HepG2 (cell line): ENCODE measurements at regions not wholly inside any gene's neighbourhood (a gene's known extent, or its start where the extent isn't known, plus 50 kb on each side); places are given as distances from the start of the nearest gene placed in this dataset.
A peak's percentile ranks its signal among the peaks of the same experiment; 100 is the strongest.
"Not testable (repeated sequence)": the region's sequence is repeated elsewhere in the genome, so short reads cannot be mapped to it uniquely, and the experiment has no call there.

Source experiments
- ATAC-seq: fragments of 200-7000 bp; cut with Tn5 transposase; 3 replicates; pipeline ENCODE4 v1.9.1; 2020; ENCODE audit warnings: mild to moderate bottlenecking, moderate library complexity
- BruUV-seq: library from RNA; stranded (reverse); fragments of 400-500 nt; replicated peaks from 2 replicates; lab custom pipeline; 2021; lab: Mats Ljungman, UMichigan
- CTCF ChIA-PET: fragments of 300-600 bp; formaldehyde crosslinking; extraction: SDS; loops from one replicate; lab custom pipeline; 2021; ENCODE audit warnings: low total read pairs, inconsistent platforms, low intra/inter-chr PET ratio; lab: Yijun Ruan, JAX
- POLR2A ChIA-PET: fragments of 350-600 bp; sonication (Branson Sonifier 250); formaldehyde crosslinking; loops from one replicate; lab custom pipeline; 2020; ENCODE audit warnings: antibody characterized with exemption, inconsistent platforms; lab: Yijun Ruan, JAX
- DNase-seq: peaks from one replicate; pipeline ENCODE4 v3.0.0-alpha.2; 2015; ENCODE audit warnings: low spot score
- FAIRE-seq: peaks from 3 replicates; lab custom pipeline; 2011; peaks lifted over from hg19 to GRCh38; lab: Jason Lieb, UNC
- H2AFZ ChIP-seq: one replicate; pipeline ENCODE4 v1.6.1; 2011; ENCODE audit warnings: low read length, inconsistent platforms
- H3K27ac ChIP-seq: fragments of 300-600 bp; 3 replicates; pipeline ENCODE4 v1.8.0; 2011; ENCODE audit warnings: mixed run types, mild to moderate bottlenecking, mixed read lengths, low read length, inconsistent platforms; ENCODE audit not compliant: insufficient read depth; ENCODE audit errors: extremely low read length
- H3K27me3 ChIP-seq, 2 experiments: fragments of 200-600 bp in 1 of 2; 2 replicates in 1 of 2; 3 replicates in 1 of 2; pipeline versions ENCODE4 v1.6.0 to v1.8.0; 2011; ENCODE audit warnings: low read length in 2 of 2, mild to moderate bottlenecking in 2 of 2, moderate library complexity in 2 of 2, inconsistent platforms in 1 of 2; ENCODE audit not compliant: insufficient read depth in 2 of 2, control insufficient read depth in 1 of 2
- H3K36me3 ChIP-seq, 2 experiments: fragments of 200-600 bp in 1 of 2; replicated peaks in 1 of 2; 2 replicates in 1 of 2; 3 replicates in 1 of 2; pipeline versions ENCODE4 v1.5.1 to v1.8.0; 2011; ENCODE audit warnings: low read length in 2 of 2, inconsistent platforms in 1 of 2; ENCODE audit not compliant: insufficient read depth in 2 of 2, control insufficient read depth in 1 of 2
- H3K4me1 ChIP-seq: 2 replicates; pipeline ENCODE4 v1.5.1; 2012; ENCODE audit warnings: low read length, inconsistent platforms; ENCODE audit not compliant: insufficient read depth
- H3K4me2 ChIP-seq: 2 replicates; pipeline ENCODE4 v1.6.0; 2011; ENCODE audit warnings: low read depth, low read length, inconsistent platforms
- H3K4me3 ChIP-seq, 3 experiments: fragments of 200-600 bp in 1 of 3; sonication (generic), shearing (Covaris generic) in 1 of 3; replicated peaks in 1 of 3; 2 replicates each; pipeline ENCODE4 v1.5.1; 2011 to 2016; ENCODE audit warnings: low read length in 3 of 3, inconsistent platforms in 2 of 3, low read depth in 2 of 3, mild to moderate bottlenecking in 2 of 3, control low read depth in 1 of 3, mixed read lengths in 1 of 3; ENCODE audit not compliant: insufficient read depth in 1 of 3
- H3K79me2 ChIP-seq: one replicate; pipeline ENCODE4 v1.6.1; 2011; ENCODE audit warnings: low read length, inconsistent platforms; ENCODE audit not compliant: insufficient read depth
- H3K9ac ChIP-seq: 2 replicates; pipeline ENCODE4 v1.6.0; 2011; ENCODE audit warnings: mild to moderate bottlenecking, low read depth, low read length, inconsistent platforms; ENCODE audit not compliant: insufficient read depth
- H3K9me3 ChIP-seq: 2 replicates; pipeline ENCODE4 v1.5.1; 2012; ENCODE audit warnings: mild to moderate bottlenecking, low read length
- H4K20me1 ChIP-seq: 2 replicates; pipeline ENCODE4 v1.6.0; 2011; ENCODE audit warnings: inconsistent platforms, mild to moderate bottlenecking, low read length, moderate library complexity; ENCODE audit not compliant: insufficient read depth
- ARNTL ChIP-seq: sonication (generic); formaldehyde crosslinking; IDR thresholded peaks from 2 replicates; pipeline ENCODE4 v1.4.0; 2020; ENCODE audit warnings: mild to moderate bottlenecking, missing genetic modification reagents
- FOXK2 ChIP-seq: fragments of 450-650 bp; IDR thresholded peaks from 2 replicates; pipeline ENCODE4 v1.6.1; 2016
- GPBP1L1 ChIP-seq: sonication (generic); formaldehyde crosslinking; IDR thresholded peaks from 2 replicates; pipeline ENCODE4 v1.5.0; 2020; ENCODE audit warnings: mild to moderate bottlenecking, missing genetic modification reagents
- ZNF12 ChIP-seq: sonication (generic); formaldehyde crosslinking; IDR thresholded peaks from 2 replicates; pipeline ENCODE4 v1.5.0; 2020; ENCODE audit warnings: missing genetic modification reagents
- ZNF746 ChIP-seq: sonication (generic); formaldehyde crosslinking; IDR thresholded peaks from 2 replicates; pipeline ENCODE4 v1.8.0; 2022; ENCODE audit warnings: mild to moderate bottlenecking, missing genetic modification reagents
- WGBS: methylation state at CpG from one replicate; pipeline ENCODE4 v1.1.6; 2017; ENCODE audit warnings: low lambda C conversion rate; 5-methylcytosine and 5-hydroxymethylcytosine counted together
- in situ Hi-C: cut with HindIII; loops from 2 replicates; pipeline ENCODE4 v1.10.0; 2017; ENCODE audit warnings: low pct_unique_long_range_greater_than_20kb; ENCODE audit not compliant: extremely low pct_ligation_motif_present
- intact Hi-C: fragments of 100-400 bp; cut with micrococcal nuclease; formaldehyde crosslinking; loops from one replicate; pipeline ENCODE4 v1.10.0; 2022; ENCODE audit not compliant: unreplicated experiment
- TF ChIP-seq, protein P1 (sequence below): fragments of 450-650 bp; IDR thresholded peaks from 2 replicates; pipeline ENCODE4 v1.6.1; 2017
- TF ChIP-seq, protein P2 (sequence below): IDR thresholded peaks from 2 replicates; pipeline ENCODE4 v1.6.1; 2016; ENCODE audit warnings: missing compliant biosample characterization, missing genetic modification reagents, borderline replicate concordance

DNA sequence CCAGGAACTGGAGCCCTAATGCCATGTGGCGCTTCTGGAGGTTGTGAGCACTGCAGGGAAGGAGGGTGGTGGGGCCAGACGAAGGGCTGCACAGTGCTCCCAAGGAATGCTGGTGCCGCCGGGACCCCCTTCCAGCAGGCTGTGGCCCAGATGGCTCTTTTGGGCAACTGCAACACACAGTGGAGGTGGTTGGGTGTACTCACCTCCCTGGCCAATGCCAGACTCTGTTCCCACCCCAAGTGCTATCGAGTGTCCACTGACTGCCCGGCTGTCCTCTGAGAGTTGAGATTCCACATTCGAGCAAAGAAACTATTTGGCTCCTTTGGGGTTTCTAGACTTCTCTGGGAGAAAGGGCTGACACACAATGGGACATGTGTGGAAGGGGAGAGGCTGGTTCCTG is 167.9 kb downstream of the RGS9 start (continued):
- TF ChIP-seq GPBP1L1 (CRISPR knock-in tag) (no peak), ARNTL (CRISPR knock-in tag) (no peak)

- WGBS: 2% methylated on average over 4 of the region's 4 CpGs
- H3K4me1 ChIP-seq, H3K9ac ChIP-seq, intact Hi-C loops, H3K79me2 ChIP-seq, FAIRE-seq, ATAC-seq, in situ Hi-C loops, H3K27me3 ChIP-seq, POLR2A ChIA-PET, H4K20me1 ChIP-seq, H3K27ac ChIP-seq, H3K4me2 ChIP-seq, BruUV-seq, H3K9me3 ChIP-seq, H3K36me3 ChIP-seq, H2AFZ ChIP-seq, DNase-seq, H3K4me3 ChIP-seq, CTCF ChIA-PET: not testable (repeated sequence)
- TF ChIP-seq ZNF12: peak; percentile 94
Observed at GRCh38 chr17:65301882-65302281, 164.7 kb downstream of the RGS9 start.

- Histone ChIP-seq H3K36me3 (no peaks in the 10 kb centered on the region), H3K9me3 (no peaks in the 10 kb centered on the region), H3K27ac (no peak overlapping the region)
- ATAC-seq: no peak
- TF ChIP-seq ZNF746: no peak
- TF ChIP-seq, protein P1, sequence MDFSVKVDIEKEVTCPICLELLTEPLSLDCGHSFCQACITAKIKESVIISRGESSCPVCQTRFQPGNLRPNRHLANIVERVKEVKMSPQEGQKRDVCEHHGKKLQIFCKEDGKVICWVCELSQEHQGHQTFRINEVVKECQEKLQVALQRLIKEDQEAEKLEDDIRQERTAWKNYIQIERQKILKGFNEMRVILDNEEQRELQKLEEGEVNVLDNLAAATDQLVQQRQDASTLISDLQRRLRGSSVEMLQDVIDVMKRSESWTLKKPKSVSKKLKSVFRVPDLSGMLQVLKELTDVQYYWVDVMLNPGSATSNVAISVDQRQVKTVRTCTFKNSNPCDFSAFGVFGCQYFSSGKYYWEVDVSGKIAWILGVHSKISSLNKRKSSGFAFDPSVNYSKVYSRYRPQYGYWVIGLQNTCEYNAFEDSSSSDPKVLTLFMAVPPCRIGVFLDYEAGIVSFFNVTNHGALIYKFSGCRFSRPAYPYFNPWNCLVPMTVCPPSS: no peak
- TF ChIP-seq FOXK2: no peak
- TF ChIP-seq, protein P2, sequence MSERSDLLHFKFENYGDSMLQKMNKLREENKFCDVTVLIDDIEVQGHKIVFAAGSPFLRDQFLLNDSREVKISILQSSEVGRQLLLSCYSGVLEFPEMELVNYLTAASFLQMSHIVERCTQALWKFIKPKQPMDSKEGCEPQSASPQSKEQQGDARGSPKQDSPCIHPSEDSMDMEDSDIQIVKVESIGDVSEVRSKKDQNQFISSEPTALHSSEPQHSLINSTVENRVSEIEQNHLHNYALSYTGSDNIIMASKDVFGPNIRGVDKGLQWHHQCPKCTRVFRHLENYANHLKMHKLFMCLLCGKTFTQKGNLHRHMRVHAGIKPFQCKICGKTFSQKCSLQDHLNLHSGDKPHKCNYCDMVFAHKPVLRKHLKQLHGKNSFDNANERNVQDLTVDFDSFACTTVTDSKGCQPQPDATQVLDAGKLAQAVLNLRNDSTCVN (CRISPR knock-in tag): no peak
- TF ChIP-seq, all 625 proteins: peak for 0
- ChIA-PET POLR2A (no interaction called here), CTCF (no interaction called here)
- H4K20me1 ChIP-seq: no peaks in the 10 kb centered on the region
- FAIRE-seq (no peak), DNase-seq (no peak)
- no peak overlapping the region for H2AFZ ChIP-seq
- 12% methylated on average over 2 of the region's 2 CpGs for WGBS
- no peak overlapping the region for H3K4me2 ChIP-seq
- H3K4me3 ChIP-seq: no peak overlapping the region
- no peak overlapping the region for H3K9ac ChIP-seq
- no peaks in the 10 kb centered on the region for H3K4me1 ChIP-seq
- in situ Hi-C loops: no loop called here
- no TSS peak for BruUV-seq
- no peaks in the 10 kb centered on the region for H3K79me2 ChIP-seq
- intact Hi-C loops: no loop called here
- H3K27me3 ChIP-seq: peaks cover 0 to 7% of the 10 kb centered on the region in 2 experiments; a peak in 3 of 5 replicates
Observed at GRCh38 chr17:65301184-65301583, 164.0 kb downstream of the RGS9 start.
